Calu3 (cell line): ENCODE measurements at regions not wholly inside any gene's neighbourhood (a gene's known extent, or its start where the extent isn't known, plus 50 kb on each side); places are given as distances from the start of the nearest gene placed in this dataset.
A peak's percentile ranks its signal among the peaks of the same experiment; 100 is the strongest.

Experiments
- BruUV-seq: library from RNA; stranded (reverse); fragments of 400-500 nt; replicated peaks from 2 replicates; lab custom pipeline; 2021; lab: Mats Ljungman, UMichigan
- CTCF ChIA-PET: fragments of 300-600 bp; sonication (Branson Sonifier 250); formaldehyde crosslinking; loops from one replicate; lab custom pipeline; 2022; ENCODE audit warnings: antibody characterized with exemption; lab: Charles Lee
- DNase-seq: peaks from one replicate; pipeline ENCODE4 v3.0.0; 2022
- H3K27ac Mint-ChIP-seq: one replicate; pipeline ENCODE4 v1.8.0; 2022; ENCODE audit warnings: mixed read lengths; ENCODE audit not compliant: unreplicated experiment
- H3K27me3 Mint-ChIP-seq: one replicate; pipeline ENCODE4 v1.8.0; 2022; ENCODE audit warnings: mixed read lengths; ENCODE audit not compliant: unreplicated experiment
- H3K36me3 Mint-ChIP-seq: one replicate; pipeline ENCODE4 v1.8.0; 2022; ENCODE audit warnings: mild to moderate bottlenecking, moderate library complexity, mixed read lengths; ENCODE audit not compliant: insufficient read depth, unreplicated experiment
- H3K4me1 Mint-ChIP-seq: one replicate; pipeline ENCODE4 v1.8.0; 2022; ENCODE audit warnings: mild to moderate bottlenecking, low read depth, mixed read lengths; ENCODE audit not compliant: unreplicated experiment
- H3K4me3 Mint-ChIP-seq: one replicate; pipeline ENCODE4 v1.8.0; 2022; ENCODE audit warnings: mild to moderate bottlenecking, low read depth, moderate library complexity, mixed read lengths; ENCODE audit not compliant: unreplicated experiment
- H3K9me3 Mint-ChIP-seq: one replicate; pipeline ENCODE4 v1.8.0; 2022; ENCODE audit warnings: low read depth, mixed read lengths; ENCODE audit not compliant: unreplicated experiment
- CTCF ChIP-seq: fragments of 200-600 bp; IDR thresholded peaks from one replicate; pipeline ENCODE4 v1.8.0; 2022; ENCODE audit warnings: antibody characterized with exemption; ENCODE audit not compliant: unreplicated experiment
- intact Hi-C: fragments of 100-400 bp; cut with micrococcal nuclease; formaldehyde crosslinking; loops from one replicate; pipeline ENCODE4 v1.10.0; 2022; ENCODE audit not compliant: unreplicated experiment

GRCh38 chr7:142447762-142448161, 189.9 kb upstream of the PRSS58 start:
- no peak overlapping the region for H3K4me3 Mint-ChIP-seq
- no peaks in the 10 kb centered on the region for H3K9me3 Mint-ChIP-seq
- no TSS peak for BruUV-seq
- intact Hi-C loops = no loop called here
- no peaks in the 10 kb centered on the region for H3K36me3 Mint-ChIP-seq
- H3K27ac Mint-ChIP-seq = no peak overlapping the region
- no peaks in the 10 kb centered on the region for H3K4me1 Mint-ChIP-seq
- peaks cover 58% of the 10 kb centered on the region for H3K27me3 Mint-ChIP-seq
- no peak for TF ChIP-seq CTCF
- CTCF ChIA-PET = no interaction called here
- DNase-seq = no peak

- intact Hi-C loops = no loop called here
- Mint-ChIP-seq H3K4me1 (peaks cover 11% of the 10 kb centered on the region), H3K27me3 (peaks cover 33% of the 10 kb centered on the region), H3K9me3 (no peaks in the 10 kb centered on the region), H3K27ac (no peak overlapping the region), H3K36me3 (no peaks in the 10 kb centered on the region), H3K4me3 (no peak overlapping the region)
- CTCF ChIA-PET = no interaction called here
- TF ChIP-seq CTCF = no peak
- BruUV-seq = no TSS peak
- peak; percentile 9 for DNase-seq
Measured at GRCh38 chr7:142445019-142445686, 187.3 kb upstream of the PRSS58 start.

- no TSS peak for BruUV-seq
- no peak for TF ChIP-seq CTCF
- peaks cover 14% of the 10 kb centered on the region for H3K4me1 Mint-ChIP-seq
- CTCF ChIA-PET = no interaction called here
- no peak for DNase-seq
- peaks cover 16% of the 10 kb centered on the region for H3K27me3 Mint-ChIP-seq
- no peak overlapping the region for H3K27ac Mint-ChIP-seq
- H3K9me3 Mint-ChIP-seq = no peaks in the 10 kb centered on the region
- intact Hi-C loops = no loop called here
- no peaks in the 10 kb centered on the region for H3K36me3 Mint-ChIP-seq
- no peak overlapping the region for H3K4me3 Mint-ChIP-seq
Measured at GRCh38 chr7:142443216-142444010, 185.6 kb upstream of the PRSS58 start.

- TF ChIP-seq CTCF = no peak
- DNase-seq = no peak
- no TSS peak for BruUV-seq
- Mint-ChIP-seq H3K36me3 (no peaks in the 10 kb centered on the region), H3K4me3 (no peak overlapping the region), H3K27ac (no peak overlapping the region), H3K4me1 (peaks cover 14% of the 10 kb centered on the region), H3K27me3 (peaks cover 11% of the 10 kb centered on the region), H3K9me3 (no peaks in the 10 kb centered on the region)
- intact Hi-C loops = no loop called here
- CTCF ChIA-PET = no interaction called here
Measured at GRCh38 chr7:142442396-142442795, 184.5 kb upstream of the PRSS58 start.
